Stimulated activated memory B cell treated with anti-CD40 and anti-IgM and Interleukin-4, amounts not matched to agents 10 μg/mL and 1 μg/mL and 100 μg/mL, for 72 hours (primary cell): ENCODE measurements at regions not wholly inside any gene's neighbourhood (a gene's known extent, or its start where the extent isn't known, plus 50 kb on each side); places are given as distances from the start of the nearest gene placed in this dataset.
"Not testable (repeated sequence)": the region's sequence is repeated elsewhere in the genome, so short reads cannot be mapped to it uniquely, and the experiment has no call there.

Experiments used
- ATAC-seq: fragments of 150-1000 bp; cut with Tn5 transposase; 2 replicates; pipeline ENCODE4 v1.10.0; 2021
- H3K27ac Mint-ChIP-seq: one replicate; pipeline ENCODE4 v1.8.0; 2022; ENCODE audit warnings: mild to moderate bottlenecking, mixed read lengths
- H3K27me3 Mint-ChIP-seq: one replicate; pipeline ENCODE4 v1.8.0; 2022; ENCODE audit warnings: mixed read lengths
- H3K36me3 Mint-ChIP-seq: one replicate; pipeline ENCODE4 v1.8.0; 2022; ENCODE audit warnings: mixed read lengths
- H3K4me1 Mint-ChIP-seq: one replicate; pipeline ENCODE4 v1.8.0; 2022; ENCODE audit warnings: mixed read lengths
- H3K4me3 Mint-ChIP-seq: one replicate; pipeline ENCODE4 v1.8.0; 2022; ENCODE audit warnings: mild to moderate bottlenecking, moderate library complexity, mixed read lengths
- H3K9me3 Mint-ChIP-seq: one replicate; pipeline ENCODE4 v1.8.0; 2022; ENCODE audit warnings: mixed read lengths

DNA sequence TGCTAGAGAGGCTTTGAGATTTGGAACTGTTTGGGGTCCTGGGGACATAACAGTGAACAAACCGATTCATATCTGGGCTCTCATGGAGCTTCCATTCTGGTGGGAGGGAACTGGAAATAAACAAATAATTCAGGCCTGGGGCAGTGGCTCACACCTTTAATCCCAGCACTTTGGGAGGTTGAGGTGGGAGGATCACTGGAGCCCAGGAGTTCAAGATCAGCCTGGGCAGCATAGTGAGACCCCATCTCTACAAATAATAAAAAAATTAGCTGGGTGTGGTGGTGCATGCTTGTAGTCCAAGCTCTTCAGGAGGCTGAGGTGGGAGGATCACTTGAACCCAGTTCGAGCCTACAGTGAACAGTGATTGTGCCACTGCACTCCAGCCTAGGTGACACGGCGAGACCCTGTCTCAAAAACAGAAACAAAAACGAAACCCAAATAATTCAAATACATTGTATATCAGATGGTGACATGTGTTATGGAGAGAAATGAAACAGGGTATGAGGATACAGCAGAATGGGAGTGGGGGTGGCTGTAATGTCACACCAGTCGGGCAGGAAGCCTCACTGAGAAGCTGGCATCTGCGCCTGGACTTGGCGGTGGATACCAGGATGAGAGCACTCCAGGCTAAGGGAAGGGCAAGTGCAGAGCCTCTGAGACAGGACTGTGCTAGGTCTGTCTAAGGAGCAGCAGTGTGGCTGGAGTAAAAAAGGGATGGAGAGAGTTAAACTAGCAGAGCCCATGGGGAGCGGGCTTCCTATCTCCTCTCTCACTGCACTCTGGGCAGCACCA is 131.1 kb upstream of the ZNF536 start:
- Mint-ChIP-seq H3K27me3 (peaks cover 15% of the 10 kb centered on the region), H3K36me3 (no peaks in the 10 kb centered on the region), H3K9me3 (peaks cover 7% of the 10 kb centered on the region), H3K4me1 (no peaks in the 10 kb centered on the region), H3K27ac (no peak overlapping the region), H3K4me3 (no peak overlapping the region)
- no peak for ATAC-seq

DNA sequence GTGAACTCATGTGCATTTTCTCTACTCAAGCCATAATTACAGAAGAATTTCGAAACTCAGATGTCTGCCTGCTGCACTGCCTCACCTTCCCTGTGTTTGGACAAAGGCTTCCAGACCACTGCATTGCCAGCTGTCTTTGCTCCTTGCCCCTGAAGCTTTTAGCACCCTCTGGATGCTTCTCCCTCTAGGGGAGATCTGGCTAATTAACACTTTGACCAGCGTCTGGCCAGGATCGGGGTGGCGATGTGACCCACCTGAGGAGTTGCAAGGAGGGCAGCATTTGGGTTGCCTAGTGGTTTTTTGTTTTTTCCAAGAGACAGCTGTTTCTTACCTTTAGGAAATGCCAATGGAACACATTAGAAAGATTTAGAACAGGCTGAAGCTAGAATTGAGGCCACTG is 127.7 kb upstream of the ZNF536 start:
- Mint-ChIP-seq H3K36me3 (no peaks in the 10 kb centered on the region), H3K4me1 (no peaks in the 10 kb centered on the region), H3K27ac (no peak overlapping the region), H3K27me3 (no peaks in the 10 kb centered on the region), H3K9me3 (peaks cover 7% of the 10 kb centered on the region), H3K4me3 (no peak overlapping the region)
- ATAC-seq, result no peak

DNA sequence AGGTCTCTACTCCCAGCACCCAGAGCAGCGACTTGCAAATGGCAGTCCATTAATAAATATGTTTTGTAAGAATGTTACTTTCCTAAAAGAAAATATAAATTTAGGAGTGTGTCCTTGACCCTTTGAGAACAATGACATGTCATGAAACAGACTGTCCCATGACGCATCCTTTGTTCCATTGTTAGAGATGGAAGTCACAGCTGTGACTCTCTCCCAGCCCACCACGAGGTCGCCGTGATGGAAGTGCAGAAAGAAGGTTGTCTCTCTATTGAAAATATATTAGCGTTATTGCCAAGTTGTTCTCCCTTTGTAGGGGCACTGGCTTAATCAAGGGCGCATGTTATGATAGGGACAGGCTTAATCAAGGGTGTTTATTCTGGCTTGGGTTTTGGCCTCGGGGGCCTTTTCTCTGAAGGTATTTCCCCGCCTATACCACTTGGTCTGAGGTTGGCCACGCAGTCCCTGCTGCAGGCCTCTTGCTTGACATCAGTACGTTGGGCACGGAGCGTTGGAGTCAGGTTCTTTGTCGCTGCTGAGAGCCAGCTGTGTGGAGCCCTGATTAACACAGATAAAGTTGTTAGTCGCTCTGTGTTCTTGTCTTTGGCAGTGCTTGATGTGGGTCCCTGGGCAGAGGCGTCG is 126.7 kb upstream of the ZNF536 start:
- no peaks in the 10 kb centered on the region for H3K27me3 Mint-ChIP-seq

GRCh38 chr19:30249911-30250310 is 122.3 kb upstream of the ZNF536 start:
- no peaks in the 10 kb centered on the region for H3K36me3 Mint-ChIP-seq
- no peak for ATAC-seq
- no peak overlapping the region for H3K4me3 Mint-ChIP-seq
- peaks cover 4% of the 10 kb centered on the region for H3K27me3 Mint-ChIP-seq
- H3K27ac Mint-ChIP-seq, result no peak overlapping the region
- peaks cover 9% of the 10 kb centered on the region for H3K9me3 Mint-ChIP-seq
- H3K4me1 Mint-ChIP-seq, result no peaks in the 10 kb centered on the region

More for the DNA sequence above, 126.7 kb upstream of the ZNF536 start:
- no peak overlapping the region for H3K27ac Mint-ChIP-seq
- H3K36me3 Mint-ChIP-seq, result no peaks in the 10 kb centered on the region
- no peaks in the 10 kb centered on the region for H3K4me1 Mint-ChIP-seq
- peaks cover 7% of the 10 kb centered on the region for H3K9me3 Mint-ChIP-seq
- no peak overlapping the region for H3K4me3 Mint-ChIP-seq
- ATAC-seq, result no peak

- H3K4me1 Mint-ChIP-seq, result no peaks in the 10 kb centered on the region
- peaks cover 4% of the 10 kb centered on the region for H3K9me3 Mint-ChIP-seq
- no peak overlapping the region for H3K4me3 Mint-ChIP-seq
- H3K36me3 Mint-ChIP-seq, result no peaks in the 10 kb centered on the region
- peaks cover 9% of the 10 kb centered on the region for H3K27me3 Mint-ChIP-seq
- no peak overlapping the region for H3K27ac Mint-ChIP-seq
- ATAC-seq, result no peak
Observed at GRCh38 chr19:30252214-30252613, 120.0 kb upstream of the ZNF536 start.

- Mint-ChIP-seq H3K4me1 (no peaks in the 10 kb centered on the region), H3K9me3 (peaks cover 4% of the 10 kb centered on the region), H3K36me3 (no peaks in the 10 kb centered on the region), H3K4me3 (no peak overlapping the region), H3K27ac (no peak overlapping the region), H3K27me3 (peaks cover 9% of the 10 kb centered on the region)
- no peak for ATAC-seq
Observed at GRCh38 chr19:30253581-30253996, 118.6 kb upstream of the ZNF536 start.

- no peak for ATAC-seq
- peaks cover 4% of the 10 kb centered on the region for H3K9me3 Mint-ChIP-seq
- H3K36me3 Mint-ChIP-seq, result no peaks in the 10 kb centered on the region
- no peaks in the 10 kb centered on the region for H3K4me1 Mint-ChIP-seq
- H3K4me3 Mint-ChIP-seq, result no peak overlapping the region
- no peak overlapping the region for H3K27ac Mint-ChIP-seq
- peaks cover 9% of the 10 kb centered on the region for H3K27me3 Mint-ChIP-seq
Observed at GRCh38 chr19:30254158-30254557, 118.0 kb upstream of the ZNF536 start.

- no peak for ATAC-seq
- Mint-ChIP-seq H3K27ac (no peak overlapping the region), H3K4me3 (no peak overlapping the region), H3K9me3 (peaks cover 4% of the 10 kb centered on the region), H3K27me3 (peaks cover 9% of the 10 kb centered on the region), H3K36me3 (no peaks in the 10 kb centered on the region), H3K4me1 (no peaks in the 10 kb centered on the region)
Observed at GRCh38 chr19:30254789-30255188, 117.4 kb upstream of the ZNF536 start.

GRCh38 chr19:30255791-30256495 is 116.2 kb upstream of the ZNF536 start:
- Mint-ChIP-seq H3K9me3 (peaks cover 4% of the 10 kb centered on the region), H3K4me3 (no peak overlapping the region), H3K4me1 (no peaks in the 10 kb centered on the region), H3K27me3 (peaks cover 9% of the 10 kb centered on the region), H3K36me3 (no peaks in the 10 kb centered on the region), H3K27ac (no peak overlapping the region)
- ATAC-seq, result no peak

- peaks cover 4% of the 10 kb centered on the region for H3K9me3 Mint-ChIP-seq
- H3K36me3 Mint-ChIP-seq, result no peaks in the 10 kb centered on the region
- no peak overlapping the region for H3K4me3 Mint-ChIP-seq
- no peak overlapping the region for H3K27ac Mint-ChIP-seq
- no peak for ATAC-seq
- peaks cover 9% of the 10 kb centered on the region for H3K27me3 Mint-ChIP-seq
- no peaks in the 10 kb centered on the region for H3K4me1 Mint-ChIP-seq
Observed at GRCh38 chr19:30256496-30256850, 115.7 kb upstream of the ZNF536 start.

GRCh38 chr19:30263830-30264381 is 108.3 kb upstream of the ZNF536 start:
- peaks cover 2% of the 10 kb centered on the region for H3K9me3 Mint-ChIP-seq
- no peaks in the 10 kb centered on the region for H3K36me3 Mint-ChIP-seq
- no peak overlapping the region for H3K4me3 Mint-ChIP-seq
- no peaks in the 10 kb centered on the region for H3K4me1 Mint-ChIP-seq
- no peak overlapping the region for H3K27ac Mint-ChIP-seq
- peaks cover 7% of the 10 kb centered on the region for H3K27me3 Mint-ChIP-seq
- ATAC-seq, result no peak

DNA sequence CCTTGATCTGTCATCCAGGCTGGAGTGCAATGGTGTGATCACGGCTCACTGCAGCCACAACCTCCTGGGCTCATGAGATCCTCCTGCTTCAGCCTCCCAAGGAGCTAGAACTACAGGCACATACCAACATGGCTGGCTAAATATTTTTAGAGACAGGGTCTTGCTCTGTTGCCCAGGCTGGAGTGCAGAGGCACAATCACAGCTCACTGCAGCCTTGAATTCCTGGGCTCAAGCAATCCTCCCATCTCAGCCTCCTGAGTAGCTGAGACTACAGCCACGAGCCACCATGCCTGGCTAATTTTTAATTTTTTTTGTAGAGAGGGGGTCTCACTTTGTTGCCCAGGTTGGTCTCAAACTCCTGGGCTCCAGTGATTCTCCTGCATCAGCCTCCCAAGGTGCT is 106.3 kb upstream of the ZNF536 start:
- H3K4me3 Mint-ChIP-seq, H3K4me1 Mint-ChIP-seq, H3K27ac Mint-ChIP-seq, H3K9me3 Mint-ChIP-seq, ATAC-seq, H3K27me3 Mint-ChIP-seq, H3K36me3 Mint-ChIP-seq: not testable (repeated sequence)

GRCh38 chr19:30266687-30267086 is 105.5 kb upstream of the ZNF536 start:
- Mint-ChIP-seq H3K36me3 (no peaks in the 10 kb centered on the region), H3K27me3 (peaks cover 7% of the 10 kb centered on the region), H3K4me1 (no peaks in the 10 kb centered on the region), H3K4me3 (no peak overlapping the region), H3K9me3 (peaks cover 2% of the 10 kb centered on the region), H3K27ac (no peak overlapping the region)
- no peak for ATAC-seq

GRCh38 chr19:30267332-30267731 is 104.9 kb upstream of the ZNF536 start:
- Mint-ChIP-seq H3K27ac (no peak overlapping the region), H3K4me3 (no peak overlapping the region), H3K27me3 (peaks cover 6% of the 10 kb centered on the region), H3K9me3 (peaks cover 3% of the 10 kb centered on the region), H3K4me1 (no peaks in the 10 kb centered on the region), H3K36me3 (no peaks in the 10 kb centered on the region)
- ATAC-seq, result no peak

DNA sequence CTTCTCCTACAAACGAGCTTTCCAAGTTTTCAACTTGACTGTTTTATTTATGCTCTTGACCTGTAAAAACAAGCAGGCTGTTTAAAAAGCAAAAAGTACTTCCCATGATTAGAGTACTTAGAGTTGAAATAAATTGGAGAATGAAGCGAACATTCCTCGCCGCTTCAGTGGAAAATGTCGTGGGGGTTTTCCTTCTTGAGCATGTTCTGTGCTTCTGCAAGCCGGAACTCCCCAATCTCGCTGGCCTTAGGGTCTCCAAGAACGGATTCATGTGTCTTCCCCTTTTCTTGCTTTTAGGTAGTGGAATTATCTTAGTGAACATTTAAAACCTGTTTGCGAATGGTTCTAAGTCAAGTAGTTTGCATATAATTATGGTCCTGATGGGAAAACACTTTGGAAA is 103.6 kb upstream of the ZNF536 start:
- peaks cover 8% of the 10 kb centered on the region for H3K9me3 Mint-ChIP-seq
- H3K4me1 Mint-ChIP-seq, result no peaks in the 10 kb centered on the region
- H3K36me3 Mint-ChIP-seq, result no peaks in the 10 kb centered on the region
- no peak overlapping the region for H3K27ac Mint-ChIP-seq
- no peak for ATAC-seq
- H3K27me3 Mint-ChIP-seq, result no peaks in the 10 kb centered on the region
- no peak overlapping the region for H3K4me3 Mint-ChIP-seq
